Activated CD4-positive, CD25-positive, alpha-beta regulatory T cell treated with anti-CD3 and anti-CD28 coated beads, Interleukin-2, amount 50 U/mL, for 72 hours (primary cell): ENCODE measurements at regions not wholly inside any gene's neighbourhood (a gene's known extent, or its start where the extent isn't known, plus 50 kb on each side); places are given as distances from the start of the nearest gene placed in this dataset.
A peak's percentile ranks its signal among the peaks of the same experiment; 100 is the strongest.

Experiments used
- DNase-seq: peaks from one replicate; pipeline ENCODE4 v3.0.0; 2021

- no peak for DNase-seq
These were observed 196.8 kb upstream of the RPS6KA3 start for GRCh38 chrX:20463296-20464075.

- no peak for DNase-seq
These were observed 194.9 kb upstream of the RPS6KA3 start for GRCh38 chrX:20461576-20461975.

GRCh38 chrX:20461002-20461401 lies 194.3 kb upstream of the RPS6KA3 start:
- DNase-seq = no peak

GRCh38 chrX:20459410-20460350 lies 193.0 kb upstream of the RPS6KA3 start:
- no peak for DNase-seq

GRCh38 chrX:20456971-20457370 lies 190.3 kb upstream of the RPS6KA3 start:
- no peak for DNase-seq

GRCh38 chrX:20455001-20455400 lies 188.3 kb upstream of the RPS6KA3 start:
- no peak for DNase-seq

- DNase-seq = no peak
These were observed 187.4 kb upstream of the RPS6KA3 start for GRCh38 chrX:20454117-20454516.

- no peak for DNase-seq
These were observed 185.8 kb upstream of the RPS6KA3 start for GRCh38 chrX:20452487-20452886.

GRCh38 chrX:20451929-20452328 lies 185.2 kb upstream of the RPS6KA3 start:
- DNase-seq = no peak

GRCh38 chrX:20445109-20445508 lies 178.4 kb upstream of the RPS6KA3 start:
- DNase-seq = no peak

- DNase-seq = peak; percentile 83
These were observed 175.9 kb upstream of the RPS6KA3 start for GRCh38 chrX:20442597-20442996.

GRCh38 chrX:20441123-20441522 lies 174.4 kb upstream of the RPS6KA3 start:
- DNase-seq = no peak

- no peak for DNase-seq
These were observed 172.3 kb upstream of the RPS6KA3 start for GRCh38 chrX:20438871-20439526.

GRCh38 chrX:20437683-20438082 lies 171.0 kb upstream of the RPS6KA3 start:
- no peak for DNase-seq

- no peak for DNase-seq
These were observed 169.2 kb upstream of the RPS6KA3 start for GRCh38 chrX:20435913-20436312.

GRCh38 chrX:20434986-20435385 lies 168.3 kb upstream of the RPS6KA3 start:
- no peak for DNase-seq

GRCh38 chrX:20433388-20433775 lies 166.7 kb upstream of the RPS6KA3 start:
- DNase-seq = no peak

GRCh38 chrX:20432746-20433387 lies 166.2 kb upstream of the RPS6KA3 start:
- no peak for DNase-seq

GRCh38 chrX:20432048-20432447 lies 165.3 kb upstream of the RPS6KA3 start:
- DNase-seq = no peak

- DNase-seq = no peak
These were observed 164.8 kb upstream of the RPS6KA3 start for GRCh38 chrX:20431486-20431885.

- DNase-seq = no peak
These were observed 160.6 kb upstream of the RPS6KA3 start for GRCh38 chrX:20427173-20427770.

- no peak for DNase-seq
These were observed 155.0 kb upstream of the RPS6KA3 start for GRCh38 chrX:20421697-20422096.

- no peak for DNase-seq
These were observed 154.6 kb upstream of the RPS6KA3 start for GRCh38 chrX:20421275-20421674.
